Mononuclear cell (primary cell): ENCODE measurements at regions not wholly inside any gene's neighbourhood (a gene's known extent, or its start where the extent isn't known, plus 50 kb on each side); places are given as distances from the start of the nearest gene placed in this dataset.
"Not testable (repeated sequence)": the region's sequence is repeated elsewhere in the genome, so short reads cannot be mapped to it uniquely, and the experiment has no call there.

Experiments
- H3K27me3 ChIP-seq: 2 replicates; pipeline ENCODE4 v1.6.0; 2011; ENCODE audit warnings: low read length, control low read depth; ENCODE audit not compliant: insufficient read depth
- H3K4me1 ChIP-seq: 2 replicates; pipeline ENCODE4 v1.5.1; 2011; ENCODE audit warnings: mild to moderate bottlenecking, low read length, control low read depth; ENCODE audit not compliant: insufficient read depth
- H3K4me3 ChIP-seq: 2 replicates; pipeline ENCODE4 v1.5.1; 2011; ENCODE audit warnings: mild to moderate bottlenecking, low read length, moderate library complexity
- H3K9me3 ChIP-seq: 2 replicates; pipeline ENCODE4 v1.5.1; 2011; ENCODE audit warnings: low read depth, mild to moderate bottlenecking, control low read depth, low read length

DNA sequence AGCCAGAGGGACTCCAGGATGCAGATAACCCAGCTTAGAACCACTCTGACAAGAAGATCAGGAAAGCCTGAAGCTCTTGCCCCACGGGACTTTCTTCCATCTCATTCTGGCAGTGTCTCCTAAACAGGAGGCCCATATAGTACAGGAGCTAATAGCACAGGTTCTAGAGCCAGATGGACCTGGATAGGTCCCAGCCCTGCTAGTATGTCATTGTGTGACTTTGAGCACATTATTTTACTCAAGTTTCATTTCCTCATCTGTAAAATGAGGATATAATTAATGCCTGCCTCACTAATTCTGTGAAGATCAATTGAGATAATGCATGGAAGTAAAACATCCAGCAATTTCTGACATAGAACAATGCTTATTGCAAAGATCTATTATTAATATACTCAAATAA lies 66.5 kb upstream of the GZMB start:
- H3K4me1 ChIP-seq: peaks cover 50% of the 10 kb centered on the region
- H3K4me3 ChIP-seq: no peak overlapping the region
- H3K9me3 ChIP-seq: no peaks in the 10 kb centered on the region
- no peaks in the 10 kb centered on the region for H3K27me3 ChIP-seq

DNA sequence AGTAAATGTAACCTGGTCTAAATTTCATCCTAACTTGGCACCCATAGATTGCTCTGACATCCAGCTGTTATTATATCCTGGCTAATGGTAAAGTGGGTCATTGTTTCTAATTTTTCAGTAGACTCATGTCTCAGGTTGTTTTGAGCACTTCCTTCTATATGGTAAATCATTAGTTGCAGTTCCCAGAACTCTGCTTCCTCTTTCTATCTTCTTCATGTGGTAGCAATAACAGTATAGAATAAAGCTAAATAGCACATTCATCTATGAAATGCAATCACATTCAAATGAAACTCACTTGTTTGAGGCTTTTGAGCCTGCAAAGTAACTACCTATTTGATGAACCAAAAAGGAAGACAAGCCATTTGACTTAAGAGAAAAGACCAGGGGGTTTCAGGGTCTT lies 65.1 kb upstream of the GZMB start:
- H3K4me3 ChIP-seq: no peak overlapping the region
- peaks cover 54% of the 10 kb centered on the region for H3K4me1 ChIP-seq
- H3K27me3 ChIP-seq: no peaks in the 10 kb centered on the region
- no peaks in the 10 kb centered on the region for H3K9me3 ChIP-seq

DNA sequence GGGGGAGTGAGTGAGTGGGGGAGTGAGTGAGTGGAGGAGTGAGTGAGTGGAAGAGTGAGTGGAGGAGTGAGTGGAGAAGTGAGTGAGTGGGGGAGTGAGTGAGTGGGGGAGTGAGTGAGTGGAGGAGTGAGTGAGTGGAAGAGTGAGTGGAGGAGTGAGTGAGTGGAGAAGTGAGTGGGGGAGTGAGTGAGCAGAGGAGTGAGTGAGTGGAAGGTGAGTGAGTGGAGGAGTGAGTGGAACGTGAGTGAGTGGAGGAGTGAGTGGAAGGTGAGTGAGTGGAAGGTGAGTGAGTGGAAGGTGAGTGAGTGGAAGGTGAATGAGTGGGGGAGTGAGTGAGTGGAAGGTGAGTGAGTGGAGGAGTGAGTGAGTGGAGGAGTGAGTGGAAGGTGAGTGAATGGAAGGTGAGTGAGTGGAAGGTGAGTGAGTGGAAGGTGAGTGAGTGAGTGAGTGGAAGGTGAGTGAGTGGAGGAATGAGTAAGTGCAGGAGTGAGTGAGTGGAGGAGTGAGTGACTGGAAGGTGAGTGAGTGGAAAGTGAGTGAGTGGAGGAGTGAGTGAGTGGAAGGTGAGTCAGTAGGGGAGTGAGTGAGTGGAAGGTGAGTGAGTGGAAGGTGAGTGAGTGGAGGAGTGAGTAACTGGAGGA lies 62.4 kb upstream of the GZMB start:
- H3K4me3 ChIP-seq, H3K27me3 ChIP-seq, H3K9me3 ChIP-seq: not testable (repeated sequence)
- peaks cover 69% of the 10 kb centered on the region for H3K4me1 ChIP-seq

DNA sequence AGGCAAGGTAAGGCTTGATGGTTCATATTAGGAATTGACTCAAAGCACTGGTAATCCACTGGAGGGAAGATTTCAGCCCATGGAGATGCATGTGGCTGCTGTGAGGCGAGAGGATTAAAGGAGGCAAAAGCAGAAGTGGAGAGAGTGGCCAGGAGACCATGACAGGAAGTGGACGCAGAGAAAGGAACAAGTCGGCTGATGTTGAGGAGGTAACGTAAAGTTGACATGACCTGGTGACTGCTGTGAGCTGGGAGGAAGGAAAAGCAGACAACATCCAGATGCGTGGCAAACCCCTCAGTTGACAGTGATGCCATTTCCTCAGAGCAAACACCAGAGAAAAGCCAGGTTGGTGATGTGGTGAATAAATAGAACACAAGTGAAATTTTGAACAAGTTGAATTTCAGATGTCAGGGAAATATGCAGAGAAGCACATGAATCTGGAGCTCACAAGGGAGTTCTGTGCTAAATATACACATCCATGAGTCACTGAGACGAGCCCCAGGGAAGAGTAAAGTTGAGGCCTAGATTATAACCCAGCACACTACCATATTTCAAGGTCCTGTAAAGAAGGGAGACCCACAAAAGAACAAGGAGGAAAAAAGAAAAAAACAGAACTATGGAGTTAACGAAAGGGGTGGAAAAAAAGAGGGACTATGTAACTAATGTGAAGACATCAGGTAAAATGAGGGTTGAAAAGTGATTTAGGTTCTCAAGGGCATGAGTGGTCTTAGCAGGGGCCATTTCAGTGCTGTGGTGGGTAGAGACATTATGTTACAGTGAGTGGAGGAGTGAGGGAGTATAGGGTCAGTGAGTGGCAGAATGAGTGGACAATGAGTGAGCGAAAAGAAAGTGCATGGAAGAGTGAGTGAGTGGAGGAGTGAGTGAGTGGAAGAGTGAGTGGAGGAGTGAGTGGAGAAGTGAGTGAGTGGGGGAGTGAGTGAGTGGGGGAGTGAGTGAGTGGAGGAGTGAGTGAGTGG lies 61.6 kb upstream of the GZMB start:
- H3K4me3 ChIP-seq: no peak overlapping the region
- H3K4me1 ChIP-seq: peaks cover 65% of the 10 kb centered on the region
- no peaks in the 10 kb centered on the region for H3K27me3 ChIP-seq
- H3K9me3 ChIP-seq: no peaks in the 10 kb centered on the region

DNA sequence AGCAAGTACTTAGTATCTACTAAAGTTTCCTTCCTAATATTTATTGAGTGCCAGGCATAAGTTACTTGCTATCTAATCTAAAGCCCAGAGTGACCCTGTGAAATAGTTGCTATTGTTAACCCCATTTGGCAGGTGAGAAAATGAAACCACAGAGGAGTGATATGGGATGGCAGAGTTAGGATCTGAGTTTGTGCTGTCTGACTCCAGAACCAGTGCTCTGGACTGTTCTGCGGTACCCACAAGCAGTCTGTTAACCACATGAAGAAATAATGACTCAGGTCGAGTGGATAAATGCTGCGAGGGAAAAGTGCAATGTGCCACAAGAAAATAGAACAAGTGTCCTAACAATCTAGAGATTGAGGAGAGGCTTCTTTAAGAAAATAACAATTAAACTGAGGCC lies 60.7 kb upstream of the GZMB start:
- Histone ChIP-seq H3K9me3 (no peaks in the 10 kb centered on the region), H3K4me1 (peaks cover 58% of the 10 kb centered on the region), H3K27me3 (no peaks in the 10 kb centered on the region), H3K4me3 (no peak overlapping the region)

DNA sequence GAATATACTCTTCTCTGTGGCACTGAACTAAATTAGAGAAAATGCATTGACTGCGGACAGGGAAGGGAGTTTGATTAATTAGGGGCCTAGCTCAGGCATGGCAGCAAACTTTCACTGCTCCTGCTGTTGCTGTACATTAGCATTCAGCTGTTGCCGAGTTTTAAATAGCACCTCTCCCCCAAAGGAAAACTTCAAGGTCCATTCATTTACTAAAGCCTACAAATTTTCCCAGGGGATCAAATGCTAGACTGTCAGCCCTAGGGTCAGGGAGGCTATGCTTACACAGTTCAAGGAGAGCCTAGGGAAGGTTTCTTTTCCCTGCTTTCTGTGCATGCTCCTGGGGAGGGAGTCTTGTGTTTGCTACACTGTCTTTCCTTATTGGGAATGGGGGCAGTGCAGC lies 60.0 kb upstream of the GZMB start:
- Histone ChIP-seq H3K9me3 (no peaks in the 10 kb centered on the region), H3K4me3 (no peak overlapping the region), H3K4me1 (peaks cover 52% of the 10 kb centered on the region), H3K27me3 (no peaks in the 10 kb centered on the region)

DNA sequence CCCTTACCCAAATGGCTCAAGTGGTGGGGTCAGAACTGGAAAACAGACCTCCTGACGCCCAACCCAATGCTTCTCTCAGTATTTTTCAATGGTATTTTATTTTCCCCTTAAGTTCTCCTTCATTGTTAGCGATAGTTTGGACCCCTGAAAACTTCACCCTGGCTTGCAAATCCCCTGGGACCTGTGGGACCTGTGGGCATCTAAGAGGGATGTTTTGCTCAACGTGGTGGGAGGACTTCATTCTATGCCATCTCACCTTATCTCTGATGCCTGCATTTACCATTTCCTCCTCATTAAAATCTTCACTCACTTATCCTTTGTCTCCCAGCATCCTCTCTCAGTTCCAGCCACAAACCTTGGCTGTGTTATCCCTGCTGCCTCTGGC lies 59.4 kb upstream of the GZMB start:
- Histone ChIP-seq H3K4me3 (no peak overlapping the region), H3K4me1 (peaks cover 49% of the 10 kb centered on the region), H3K27me3 (no peaks in the 10 kb centered on the region)

DNA sequence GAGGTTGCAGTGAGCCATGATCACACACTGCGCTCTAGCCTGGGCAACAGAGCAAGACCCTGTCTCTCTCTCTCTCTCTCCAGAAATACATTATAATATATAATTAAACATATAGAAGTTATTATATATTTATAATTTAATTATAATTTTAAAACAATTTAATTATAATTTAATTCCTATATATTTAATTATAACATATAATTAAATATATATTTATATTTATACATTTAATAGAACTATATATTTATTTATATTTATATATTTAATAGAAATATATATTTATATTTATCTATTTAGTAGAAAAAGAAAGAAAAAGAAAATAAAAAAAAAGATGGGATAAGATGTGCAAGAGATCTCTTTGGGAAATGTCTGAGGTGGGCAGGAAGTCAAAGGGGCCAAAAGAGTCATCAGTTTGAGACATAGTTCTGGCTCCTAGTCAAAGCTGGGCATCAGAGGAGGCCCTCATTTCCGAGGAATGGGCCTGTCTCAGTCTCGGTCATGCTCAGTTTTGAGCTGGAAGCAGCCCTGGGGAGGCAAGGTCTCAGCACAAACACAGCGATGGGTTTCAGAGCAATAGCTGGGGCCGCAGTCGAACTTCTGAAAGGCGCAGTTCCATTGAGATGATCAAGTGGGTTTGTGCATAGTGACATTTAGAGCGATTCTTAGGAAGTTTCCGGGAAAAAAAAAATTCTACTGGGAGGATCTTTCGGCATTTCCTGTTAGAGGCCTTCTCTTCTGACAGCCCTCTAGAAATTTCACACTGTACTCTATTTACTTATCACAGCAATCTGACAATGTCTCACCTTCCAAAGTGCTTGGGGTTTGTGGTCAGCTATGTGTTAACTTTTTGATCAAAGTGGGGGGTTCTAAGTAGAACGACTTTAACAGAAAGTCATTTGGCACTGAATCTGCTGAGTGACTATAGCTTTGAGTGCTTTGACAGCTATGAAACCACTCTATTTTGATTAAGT lies 58.7 kb upstream of the GZMB start:
- H3K9me3 ChIP-seq: no peaks in the 10 kb centered on the region
- H3K4me1 ChIP-seq: peaks cover 54% of the 10 kb centered on the region
- H3K4me3 ChIP-seq: no peak overlapping the region
- no peaks in the 10 kb centered on the region for H3K27me3 ChIP-seq

More for the DNA sequence above, 59.4 kb upstream of the GZMB start:
- H3K9me3 ChIP-seq: no peaks in the 10 kb centered on the region

DNA sequence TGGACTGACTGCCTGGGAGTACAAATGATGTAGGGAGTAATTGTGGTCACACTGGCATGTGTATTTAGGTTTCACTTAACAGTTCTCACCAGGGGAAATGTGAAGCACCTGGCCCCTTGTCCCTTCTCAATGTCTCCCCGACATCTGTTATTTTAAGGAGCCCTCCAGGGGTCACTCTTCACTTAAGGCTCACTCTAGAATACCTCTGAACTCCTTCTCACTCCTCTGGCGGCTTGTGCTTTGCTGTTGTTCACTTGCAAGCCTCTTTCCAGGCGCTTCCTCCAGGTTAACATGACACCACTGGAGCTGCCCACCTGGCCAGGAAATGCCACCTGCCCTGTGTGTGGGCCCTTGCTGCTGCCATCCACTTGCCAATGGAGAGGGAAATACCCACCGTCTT lies 56.5 kb upstream of the GZMB start:
- Histone ChIP-seq H3K27me3 (no peaks in the 10 kb centered on the region), H3K4me3 (no peak overlapping the region), H3K9me3 (no peaks in the 10 kb centered on the region), H3K4me1 (peaks cover 44% of the 10 kb centered on the region)

DNA sequence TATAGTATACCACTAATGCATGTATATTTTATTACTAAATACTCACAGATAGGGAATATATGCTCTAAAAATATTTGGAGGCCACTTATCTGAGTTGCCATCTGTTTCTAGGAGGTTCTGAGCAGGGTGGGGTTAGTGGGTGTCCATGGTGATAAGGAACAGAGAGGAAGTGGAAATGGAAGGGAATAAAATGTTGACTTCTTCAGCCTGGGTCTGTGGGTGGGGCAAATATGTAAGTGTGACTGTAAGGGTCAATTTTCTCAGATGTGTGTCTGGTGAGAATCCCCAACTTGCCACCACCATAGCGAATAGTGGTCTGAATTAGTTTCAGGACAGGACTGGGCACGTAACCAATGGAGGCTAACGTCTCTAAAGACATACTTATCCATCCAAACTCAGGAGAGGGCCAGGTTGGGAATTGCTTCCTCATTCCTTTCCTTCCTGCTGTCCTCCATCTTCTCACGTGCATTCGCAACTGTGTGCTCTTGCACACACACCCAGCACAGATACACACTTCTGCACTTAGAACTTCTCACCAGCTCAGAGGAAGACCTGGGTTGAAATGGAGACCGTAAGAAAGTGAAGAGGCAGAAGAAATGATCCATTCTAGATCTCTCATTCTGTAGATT lies 54.2 kb upstream of the GZMB start:
- Histone ChIP-seq H3K4me3 (no peak overlapping the region), H3K4me1 (peaks cover 23% of the 10 kb centered on the region), H3K27me3 (no peaks in the 10 kb centered on the region), H3K9me3 (no peaks in the 10 kb centered on the region)
